ENCODE measurements at regions not wholly inside any gene's neighbourhood (a gene's known extent, or its start where the extent isn't known, plus 50 kb on each side); places are given as distances from the start of the nearest gene placed in this dataset.

DNA sequence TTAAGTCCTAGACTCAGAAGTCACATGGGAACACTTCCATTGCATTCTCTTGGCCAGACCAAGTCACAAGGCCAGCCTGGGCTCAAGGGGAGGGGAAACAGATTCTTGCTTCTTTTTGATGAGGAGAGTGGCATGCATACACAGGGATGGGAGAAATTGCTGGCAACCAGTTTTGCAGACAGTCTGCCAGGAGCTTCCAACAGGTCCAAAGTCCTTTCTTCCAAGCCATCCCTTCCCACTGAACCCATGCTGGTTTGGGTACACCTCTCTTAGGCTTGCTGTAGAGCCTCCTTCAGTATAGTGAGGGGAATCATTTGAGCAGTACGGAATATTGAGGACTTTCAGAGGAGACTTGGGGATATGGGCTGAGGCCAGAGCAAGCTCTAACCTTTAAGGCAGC is 267.8 kb downstream of the BCOR start:
- DNase-seq (ENCODE audit: low spot score): no peak

DNA sequence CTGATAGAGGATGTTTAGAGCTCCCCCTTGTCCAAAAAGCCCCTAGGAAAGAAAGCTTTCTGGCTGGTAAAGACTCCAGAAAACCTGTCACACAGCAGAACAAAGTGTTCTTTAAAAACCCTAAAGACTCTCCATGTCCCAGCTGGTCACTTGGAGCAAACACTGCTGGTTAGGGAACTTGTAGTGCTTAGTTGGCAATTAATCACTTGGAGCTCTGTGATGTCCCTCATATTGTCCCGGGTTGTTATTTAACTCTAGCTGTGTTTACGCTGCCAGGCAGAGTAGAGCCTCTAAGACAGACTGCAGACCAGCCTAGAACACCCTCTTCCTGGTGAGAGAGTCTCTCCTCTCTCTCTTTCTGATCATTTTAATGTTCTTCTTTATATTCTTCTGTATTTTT is 267.3 kb downstream of the BCOR start:
- DNase-seq (ENCODE audit: low spot score): no peak

DNA sequence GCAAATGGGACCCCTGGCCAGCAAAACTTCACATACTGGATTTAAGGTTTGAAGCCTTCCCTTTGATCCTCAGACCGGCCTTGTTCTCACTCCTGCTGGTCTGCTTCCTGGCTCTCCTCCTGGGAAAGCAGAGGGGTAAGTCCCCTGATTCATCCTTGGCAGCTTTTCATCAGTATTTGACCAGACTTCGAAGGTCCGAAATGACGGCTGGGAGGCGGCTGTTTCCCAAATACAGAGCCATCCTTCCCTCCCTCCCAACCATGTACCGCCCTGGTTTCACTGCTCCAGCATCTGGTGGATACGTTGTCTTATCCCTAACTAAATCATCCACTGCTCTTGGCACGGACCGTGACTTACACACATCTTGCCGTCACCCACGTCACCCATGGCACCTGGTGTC is 265.5 kb downstream of the BCOR start:
- no peak for DNase-seq (ENCODE audit: low spot score)

DNA sequence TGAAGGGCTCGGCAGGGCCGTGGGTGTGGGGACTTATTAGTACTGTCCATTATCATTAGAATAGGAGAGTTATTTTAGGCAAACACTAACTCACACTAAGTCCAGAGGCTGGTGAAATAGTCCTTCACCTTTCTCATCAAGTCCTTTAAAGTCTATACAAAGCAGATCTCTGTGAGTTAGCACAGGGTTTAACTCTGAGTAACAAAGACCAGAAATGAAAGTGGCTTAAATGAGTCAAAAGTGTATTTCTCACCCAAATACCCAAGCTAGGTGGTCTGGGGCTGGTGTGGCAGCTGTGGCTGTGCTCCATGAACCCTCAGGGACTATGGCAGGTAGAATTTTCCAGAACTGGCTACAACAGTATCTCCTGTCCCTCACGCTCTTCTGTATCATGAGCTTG is 263.2 kb downstream of the BCOR start:
- no peak for DNase-seq (ENCODE audit: low spot score)

DNA sequence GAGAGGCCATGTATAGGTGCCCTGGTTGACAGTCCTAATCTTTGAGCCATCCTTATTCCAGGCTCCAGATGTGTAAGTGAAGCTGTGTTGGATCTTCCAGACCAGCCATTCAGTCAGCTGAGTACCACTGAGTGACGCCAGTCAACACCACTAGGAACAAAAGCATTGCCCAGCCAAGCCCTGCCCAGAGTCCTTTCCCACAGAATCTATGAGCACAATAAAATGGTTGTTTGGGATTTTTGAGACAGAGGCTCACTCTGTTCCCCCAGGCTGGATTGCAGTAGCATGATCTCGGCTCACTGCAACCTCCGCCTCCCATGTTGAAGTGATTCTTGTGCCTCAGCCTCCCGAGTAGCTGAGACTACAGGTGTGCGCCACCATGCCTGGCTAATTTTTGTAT is 262.5 kb downstream of the BCOR start:
- DNase-seq (ENCODE audit: low spot score): no peak

DNA sequence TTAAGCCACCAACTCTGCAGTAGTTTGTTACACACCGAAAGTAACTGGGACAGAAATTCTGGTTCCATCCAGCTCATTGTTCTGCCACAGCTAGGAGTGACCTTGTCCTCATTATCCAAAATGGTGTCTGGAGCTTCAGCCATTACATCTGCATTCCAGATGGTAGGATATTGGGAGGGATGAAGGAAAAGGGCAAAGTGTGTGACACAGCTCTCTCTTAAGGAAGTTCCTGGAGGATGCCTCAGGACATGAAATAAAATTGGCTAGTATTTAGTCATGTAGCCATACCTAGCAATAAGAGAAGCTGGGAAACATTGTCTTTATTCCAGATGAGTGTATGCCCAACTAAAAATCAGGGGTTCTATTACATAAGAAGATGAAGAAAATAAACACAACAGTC is 262.0 kb downstream of the BCOR start:
- no peak for DNase-seq (ENCODE audit: low spot score)

DNA sequence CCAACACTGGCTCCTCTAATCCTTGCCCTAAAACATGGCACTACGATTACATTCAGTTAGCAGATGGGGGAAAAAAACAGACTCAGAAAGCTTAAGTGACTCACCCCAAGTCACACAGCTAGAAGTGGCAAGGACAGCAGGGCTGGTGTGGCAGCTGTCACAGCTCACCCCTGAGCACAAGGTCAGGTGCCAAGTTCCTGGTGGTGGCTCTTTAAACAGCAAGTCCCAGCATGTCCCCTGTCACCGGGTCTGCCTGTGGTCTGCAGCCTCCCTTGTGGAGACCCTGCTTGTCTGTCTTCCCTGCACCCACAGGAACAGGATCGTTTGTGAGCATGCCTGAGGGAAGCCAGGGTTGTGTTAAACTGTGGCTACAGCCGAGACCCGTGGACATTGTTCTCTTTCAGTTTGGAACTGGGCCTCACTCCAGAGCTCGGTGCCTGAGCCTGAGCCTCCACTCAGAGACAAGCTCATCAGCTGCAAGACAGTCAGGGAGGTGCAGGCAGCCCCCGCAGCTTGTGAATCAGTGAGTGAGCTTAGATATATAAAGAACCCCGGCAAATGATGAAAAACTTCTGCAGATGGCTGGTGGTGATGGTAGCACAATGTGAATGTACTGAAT is 260.8 kb downstream of the BCOR start:
- no peak for DNase-seq (ENCODE audit: low spot score)

DNA sequence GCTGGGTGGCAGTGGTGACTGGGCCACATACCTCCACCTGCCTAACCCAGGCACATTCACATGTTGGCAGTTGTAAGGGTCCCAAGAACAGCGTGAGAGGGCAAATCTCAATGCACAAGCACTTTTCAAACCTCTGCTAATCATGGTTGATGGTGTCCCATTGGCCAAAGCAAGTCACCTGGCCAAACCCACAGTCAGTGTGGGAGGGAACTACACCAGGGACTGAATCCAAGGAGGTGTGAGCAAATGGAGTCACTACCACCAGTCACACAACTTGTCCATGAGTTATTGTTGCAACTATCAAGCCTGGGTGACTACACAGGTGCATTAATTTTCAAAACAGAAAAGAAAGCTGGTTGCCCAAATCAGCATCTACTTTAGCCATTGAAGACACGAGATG is 260.1 kb downstream of the BCOR start:
- DNase-seq (ENCODE audit: low spot score): no peak

DNA sequence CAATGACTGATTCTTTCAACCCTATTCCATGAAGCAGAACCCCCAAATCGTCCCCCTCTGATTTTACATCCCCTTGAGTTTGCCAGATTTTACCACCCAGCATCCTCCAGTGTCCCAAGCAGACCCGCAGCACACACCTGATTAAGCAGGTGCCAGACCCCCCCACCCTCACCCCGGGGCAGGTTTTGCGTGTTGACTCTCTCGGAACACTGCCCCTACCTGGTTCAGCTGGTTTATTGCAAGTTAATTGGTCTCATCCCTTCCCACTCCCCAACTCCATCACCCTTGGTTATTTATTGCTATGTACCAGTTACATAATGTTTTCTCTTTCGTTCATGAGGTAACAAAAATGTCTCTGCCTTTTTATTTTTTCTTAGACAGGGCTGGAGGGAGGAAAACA is 258.4 kb downstream of the BCOR start:
- no peak for DNase-seq (ENCODE audit: low spot score)

DNA sequence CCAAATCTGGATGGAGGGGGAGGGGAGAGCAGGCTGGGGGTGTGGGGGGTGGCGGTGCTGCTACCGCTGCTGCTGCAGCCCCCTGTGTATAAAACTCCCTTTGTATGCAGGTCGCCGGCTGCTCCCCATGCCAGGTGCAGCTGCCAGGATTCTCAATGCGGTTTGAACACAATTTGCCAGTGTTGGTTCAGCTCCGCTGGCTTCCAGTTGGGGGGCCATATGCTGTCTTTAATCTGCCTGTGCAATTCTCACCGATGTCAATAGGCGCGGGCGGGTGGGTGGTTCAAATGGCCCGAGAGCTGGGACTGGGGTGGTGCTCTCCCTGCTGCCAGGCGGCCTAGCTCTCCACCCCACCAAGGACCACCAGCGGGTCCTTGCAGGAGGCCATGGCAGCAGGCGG is 257.6 kb downstream of the BCOR start:
- no peak for DNase-seq (ENCODE audit: low spot score)

DNA sequence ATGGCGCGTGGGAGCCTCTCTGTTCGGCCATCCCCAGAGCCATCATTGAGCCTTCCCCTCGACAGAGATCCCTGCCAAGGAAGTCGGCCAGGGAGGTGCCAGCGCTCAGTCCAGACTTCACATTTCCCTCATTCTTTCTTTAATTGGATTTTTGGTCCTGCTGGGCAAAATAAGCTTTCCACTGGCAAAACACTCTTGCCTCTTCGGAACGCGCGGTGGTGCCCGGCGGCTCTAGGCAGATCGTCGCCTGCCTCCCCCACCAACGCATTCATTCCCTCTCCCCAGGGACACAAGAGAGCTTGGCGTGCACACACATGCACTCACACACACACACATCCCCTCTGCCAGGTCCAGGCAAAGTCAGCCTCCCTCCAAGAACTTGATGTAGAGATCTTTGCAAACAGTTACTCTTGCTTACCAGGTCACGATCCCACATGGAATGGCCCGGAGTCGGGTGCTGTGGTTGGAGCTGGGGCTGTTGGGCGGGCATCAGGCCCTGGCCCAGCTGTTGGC is 257.1 kb downstream of the BCOR start:
- DNase-seq (ENCODE audit: low spot score): no peak

DNA sequence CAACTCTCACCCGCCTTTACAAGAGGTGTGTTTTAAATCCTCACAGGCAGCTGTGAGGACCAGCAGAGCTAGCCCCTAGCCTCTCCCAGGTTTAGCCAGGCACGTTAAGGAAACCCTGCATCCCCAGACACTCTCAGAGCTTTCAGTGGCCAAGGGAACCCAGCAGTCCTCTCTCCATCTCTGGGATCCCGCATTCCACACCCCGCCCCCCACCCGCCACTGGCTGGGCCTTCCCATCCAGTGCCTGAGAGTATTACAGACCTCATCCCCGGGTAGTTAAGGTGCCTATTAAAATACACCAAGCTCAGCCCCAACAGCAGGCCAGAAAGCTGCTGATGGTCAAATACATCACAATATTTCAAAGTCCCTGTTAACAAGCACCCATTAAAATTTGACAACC is 256.2 kb downstream of the BCOR start:
- no peak for DNase-seq (ENCODE audit: low spot score)

DNA sequence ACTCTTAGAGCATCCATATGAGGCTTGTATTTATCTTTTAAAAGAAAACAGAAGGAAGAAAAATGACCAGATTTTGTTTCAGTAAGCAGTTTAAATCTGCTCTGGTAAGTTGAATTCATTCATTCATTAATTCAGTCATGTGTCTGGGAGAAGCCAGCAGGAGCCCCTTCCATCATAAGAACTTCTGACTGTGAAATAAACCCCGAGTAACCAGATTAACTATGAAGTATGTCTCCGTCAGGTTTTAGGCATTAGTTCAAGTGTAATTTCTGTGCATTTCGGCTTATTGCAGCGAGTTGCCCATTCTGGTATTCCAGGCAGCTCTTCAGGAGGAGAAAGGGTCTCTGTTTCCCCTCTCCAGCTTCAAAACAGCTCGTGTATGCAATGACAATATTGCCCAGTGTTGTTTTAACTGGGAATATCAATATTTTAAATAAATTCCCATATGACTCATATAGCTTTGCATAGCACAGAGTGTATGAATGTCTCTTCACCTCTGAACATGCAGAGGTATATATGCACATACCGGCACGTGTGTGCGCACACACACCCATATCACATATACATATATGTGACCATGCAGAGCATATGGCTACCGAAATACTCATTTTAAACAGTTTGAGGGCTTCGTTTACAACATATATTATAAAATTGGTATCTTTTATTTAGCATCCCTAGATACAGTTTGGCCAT is 255.3 kb downstream of the BCOR start:
- no peak for DNase-seq (ENCODE audit: low spot score)

DNA sequence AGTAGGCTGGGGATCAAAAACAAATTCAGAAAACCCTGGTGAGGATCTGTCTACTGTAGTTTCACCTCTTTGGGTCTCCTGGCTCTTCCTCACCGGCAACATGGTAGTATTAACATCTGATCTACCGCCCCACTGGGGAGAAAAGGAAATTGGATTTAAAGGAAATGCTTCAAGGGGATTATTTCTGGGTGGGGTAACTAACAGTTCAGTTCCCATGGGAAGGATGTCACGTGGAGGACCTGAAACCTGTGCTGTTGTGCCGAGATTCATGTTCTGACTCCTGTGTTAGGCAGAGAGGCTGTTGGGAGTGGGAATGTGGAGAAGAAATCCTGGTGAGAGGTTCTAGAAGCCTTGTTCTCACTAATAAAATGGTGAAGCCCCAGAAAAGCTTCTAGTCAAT is 254.4 kb downstream of the BCOR start:
- DNase-seq (ENCODE audit: low spot score): no peak

DNA sequence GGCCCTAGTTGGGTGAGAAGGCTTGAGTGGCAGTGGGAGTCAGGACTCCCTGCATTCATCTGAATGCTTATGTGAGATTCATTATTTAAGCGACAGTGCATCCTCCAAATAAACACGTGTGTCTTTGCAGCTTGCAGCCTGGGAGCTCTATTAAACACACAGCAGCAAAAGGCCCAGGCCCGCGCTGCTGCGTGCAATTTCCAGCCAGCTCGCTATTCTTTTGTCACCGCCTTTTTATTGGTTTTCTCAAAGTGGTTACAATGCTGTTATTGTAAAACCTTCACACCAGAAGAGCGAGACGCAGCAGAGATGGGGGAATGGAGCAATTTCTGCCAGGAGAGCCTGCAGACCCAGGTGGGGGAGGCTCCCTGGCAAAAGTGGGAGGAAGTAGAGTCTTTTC is 252.5 kb downstream of the BCOR start:
- no peak for DNase-seq (ENCODE audit: low spot score)

DNA sequence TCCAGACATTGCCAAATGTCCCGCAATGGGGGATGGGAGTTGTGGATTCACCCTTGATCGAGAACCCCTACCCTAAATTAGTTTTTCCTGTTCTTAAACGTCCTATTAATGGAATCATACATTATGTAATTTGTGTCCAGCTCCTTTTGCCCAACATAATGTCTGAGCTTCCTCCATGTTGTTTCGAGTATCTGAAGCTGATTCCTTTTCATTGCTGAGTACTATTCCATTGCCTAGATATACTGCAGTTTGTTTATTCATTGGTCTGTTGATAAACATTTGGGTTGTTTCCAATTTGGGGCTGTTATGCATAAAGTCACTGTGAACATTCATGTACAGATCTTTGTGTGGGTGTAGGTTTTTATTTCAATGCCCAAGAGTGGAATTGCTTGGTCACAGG is 251.3 kb downstream of the BCOR start:
- no peak for DNase-seq (ENCODE audit: low spot score)

DNA sequence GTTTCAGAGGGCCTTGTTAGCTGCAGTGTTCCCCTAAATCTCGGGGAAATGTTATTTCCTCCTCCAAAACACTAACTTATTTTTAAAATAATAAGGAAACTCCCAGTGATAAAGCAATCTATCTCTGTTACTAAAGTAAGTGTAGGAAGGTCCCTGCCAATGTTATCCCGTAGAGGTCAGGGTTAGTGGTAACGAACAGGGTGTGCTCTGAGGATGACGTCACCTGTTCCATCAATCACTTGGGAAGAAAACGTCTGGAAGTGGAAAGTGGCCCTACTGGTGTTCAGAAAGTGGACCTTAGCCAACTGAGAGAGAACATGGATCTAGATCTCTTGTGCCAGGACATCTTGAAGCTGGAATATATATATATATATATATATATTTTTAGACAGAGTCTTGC is 249.5 kb downstream of the BCOR start:
- DNase-seq (ENCODE audit: low spot score): no peak

DNA sequence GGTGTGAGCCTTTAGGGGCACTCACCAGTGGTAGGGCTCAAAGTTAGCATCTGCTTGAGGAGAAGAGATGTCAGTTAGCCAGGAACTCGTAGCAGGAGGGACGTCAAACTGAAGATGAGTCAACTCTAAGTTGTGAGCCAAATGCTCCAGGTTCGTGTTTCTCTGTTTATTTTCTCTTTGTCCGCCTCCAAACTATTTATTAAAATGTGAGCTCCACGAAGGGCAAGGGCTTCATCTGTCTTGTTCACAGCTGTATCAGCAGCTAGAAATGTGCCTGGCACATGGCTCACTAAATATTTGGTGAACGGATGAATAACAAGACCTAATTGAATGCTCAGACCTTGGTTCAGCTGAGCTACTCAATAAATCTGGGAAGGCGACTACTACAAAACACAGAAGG is 248.9 kb downstream of the BCOR start:
- DNase-seq (ENCODE audit: low spot score): no peak

DNA sequence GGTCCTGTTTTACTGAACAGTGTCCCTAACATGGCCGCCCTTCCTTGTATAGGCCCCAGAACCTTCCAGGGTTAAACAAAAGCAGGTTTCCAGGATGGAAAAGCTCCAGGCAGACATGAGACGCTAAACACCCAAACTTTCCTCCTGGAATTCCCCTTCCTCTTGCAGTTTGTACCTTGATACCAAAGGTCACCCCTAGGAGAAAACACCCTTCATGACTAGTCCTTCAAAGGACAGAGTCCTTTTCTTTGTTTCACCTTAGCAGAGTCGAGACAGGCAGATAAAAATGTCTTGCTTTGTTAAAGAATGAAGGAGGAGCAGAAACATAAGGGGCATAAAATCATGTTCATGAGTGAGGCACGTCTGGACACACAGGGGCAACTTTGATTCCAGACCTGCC is 247.5 kb downstream of the BCOR start:
- no peak for DNase-seq (ENCODE audit: low spot score)

DNA sequence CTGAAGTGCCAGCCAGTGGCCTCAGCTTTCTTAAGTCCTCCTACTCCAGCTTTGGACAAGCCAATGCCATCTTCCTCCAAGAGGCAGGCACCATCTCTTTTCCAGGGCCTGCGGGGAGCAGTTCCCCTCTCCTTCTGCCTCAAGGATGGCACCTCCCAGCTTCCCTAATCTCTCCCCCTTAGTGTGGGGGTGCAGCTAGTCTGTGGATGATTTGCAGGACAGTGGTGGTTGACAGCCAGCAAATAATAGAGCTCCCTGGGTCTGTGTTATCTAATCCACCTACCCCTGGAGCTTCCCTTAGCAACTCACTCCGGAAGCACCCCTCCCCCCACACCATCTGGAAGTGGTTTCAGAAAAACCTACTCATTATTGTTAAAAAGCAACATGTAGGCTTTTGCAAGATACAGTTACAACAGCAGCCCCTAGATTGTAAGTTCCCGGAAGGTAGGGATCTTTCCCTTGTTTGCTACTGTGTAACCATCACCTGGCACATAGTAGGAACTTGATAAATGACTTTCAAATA is 247.1 kb downstream of the BCOR start:
- no peak for DNase-seq (ENCODE audit: low spot score)

DNA sequence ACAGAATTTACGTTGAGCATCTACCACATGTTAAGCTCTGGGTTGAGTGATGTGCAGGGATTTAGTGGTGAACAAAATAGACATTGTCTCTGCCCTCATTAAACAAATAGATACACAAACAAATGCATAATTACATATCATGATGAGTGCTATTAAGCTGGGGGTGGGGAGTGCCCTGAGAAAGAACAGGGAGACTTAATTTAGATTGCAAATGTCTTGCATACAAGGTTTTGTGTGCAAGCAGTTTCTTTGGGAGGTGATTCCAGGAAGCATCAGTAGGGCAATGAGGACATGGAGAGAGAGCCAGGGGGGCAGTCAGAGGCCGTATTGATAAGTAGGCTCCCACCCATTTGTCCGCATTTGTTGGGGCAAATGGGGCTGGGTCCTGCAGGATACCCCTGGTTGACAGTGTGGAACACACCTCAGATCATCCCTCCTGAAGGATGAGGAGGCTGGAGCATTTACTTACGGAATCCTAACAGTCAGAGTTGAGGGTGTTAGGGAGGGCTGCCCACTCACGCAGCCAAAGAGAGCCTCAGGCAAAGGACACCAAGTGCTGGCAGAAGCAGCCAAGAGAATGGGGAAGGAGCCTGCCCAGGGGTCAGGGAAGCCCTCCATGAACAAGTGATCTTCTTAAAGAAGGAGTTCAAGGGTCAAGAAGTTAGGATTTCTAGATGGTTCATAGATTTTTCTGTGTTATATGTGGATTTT is 245.9 kb downstream of the BCOR start:
- DNase-seq (ENCODE audit: low spot score): no peak

DNA sequence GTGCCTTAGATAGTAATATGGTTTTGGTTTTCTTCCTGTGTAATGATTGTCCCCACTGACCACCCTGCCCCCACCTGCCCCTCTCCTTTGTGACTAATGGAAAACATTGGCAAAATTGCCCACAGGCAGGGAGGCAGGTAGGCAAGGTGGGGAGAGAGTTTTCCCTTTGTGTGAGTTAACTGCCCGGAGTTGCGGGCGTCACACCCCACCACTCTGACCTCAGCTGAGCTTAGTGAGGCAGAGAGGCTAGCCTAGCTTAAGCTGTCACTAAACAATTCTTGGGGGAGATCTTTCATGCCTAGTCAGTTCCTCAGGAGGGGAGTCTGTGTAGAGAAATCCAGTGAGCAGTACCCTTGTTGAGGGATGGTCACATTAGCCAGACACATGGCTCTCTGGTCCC is 245.3 kb downstream of the BCOR start:
- DNase-seq (ENCODE audit: low spot score): no peak

DNA sequence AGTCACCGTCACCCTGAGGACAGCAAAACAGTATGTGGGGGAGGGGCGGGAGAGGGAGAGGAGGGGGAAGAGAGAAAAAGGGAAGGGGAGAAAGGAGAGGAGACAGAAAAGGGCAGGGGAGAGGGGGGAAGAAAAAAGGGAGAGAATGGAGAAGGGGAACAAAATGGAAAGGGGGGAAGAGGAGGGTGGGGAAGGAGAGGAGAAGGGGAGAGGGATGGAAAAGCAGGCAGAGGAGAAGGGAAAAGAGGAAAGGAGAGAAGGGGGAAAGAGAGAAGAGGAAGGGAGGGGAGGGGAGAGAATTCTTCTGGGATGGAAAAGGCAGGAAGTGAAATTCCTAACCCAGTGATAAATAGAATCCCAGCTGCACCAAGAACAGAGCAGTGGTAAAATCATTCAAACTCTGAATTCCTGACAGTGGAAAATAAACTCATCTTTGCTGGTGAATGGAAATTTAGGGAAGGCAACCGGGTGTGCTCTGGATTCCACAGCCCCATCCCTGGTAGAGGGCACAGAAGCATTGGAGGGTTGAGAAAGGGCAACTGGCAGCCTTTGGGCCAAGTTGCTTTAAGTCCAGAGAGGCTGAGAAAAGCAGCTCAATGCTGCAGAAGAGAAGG is 244.2 kb downstream of the BCOR start:
- no peak for DNase-seq (ENCODE audit: low spot score)
